MCF 10A (cell line): ENCODE measurements at regions not wholly inside any gene's neighbourhood (a gene's known extent, or its start where the extent isn't known, plus 50 kb on each side); places are given as distances from the start of the nearest gene placed in this dataset.
"Not testable (repeated sequence)": the region's sequence is repeated elsewhere in the genome, so short reads cannot be mapped to it uniquely, and the experiment has no call there.

Experiments
- BruUV-seq: library from RNA; stranded (reverse); fragments of 400-500 nt; replicated peaks from 2 replicates; lab custom pipeline; 2021; lab: Mats Ljungman, UMichigan
- CTCF ChIA-PET: fragments of 300-600 bp; sonication (Branson Sonifier 250); formaldehyde crosslinking; extraction: SDS; loops from one replicate; lab custom pipeline; 2021; ENCODE audit warnings: antibody characterized with exemption, inconsistent platforms; lab: Yijun Ruan, JAX
- POLR2A ChIA-PET: fragments of 300-600, 350-650 bp; sonication (Branson Sonifier 250); formaldehyde crosslinking; extraction: SDS; loops from one replicate; lab custom pipeline; 2020; ENCODE audit warnings: antibody characterized with exemption, inconsistent platforms; lab: Yijun Ruan, JAX
- DNase-seq: peaks from one replicate; pipeline ENCODE4 v3.0.0-alpha.2; 2018; ENCODE audit not compliant: unreplicated experiment
- H3K27ac Mint-ChIP-seq: one replicate; pipeline ENCODE4 v1.8.0; 2022; ENCODE audit warnings: mild to moderate bottlenecking, low read depth, mixed read lengths; ENCODE audit not compliant: unreplicated experiment
- H3K27me3 Mint-ChIP-seq: one replicate; pipeline ENCODE4 v1.8.0; 2022; ENCODE audit warnings: mixed read lengths; ENCODE audit not compliant: insufficient read depth, unreplicated experiment
- H3K36me3 Mint-ChIP-seq: one replicate; pipeline ENCODE4 v1.8.0; 2022; ENCODE audit warnings: mild to moderate bottlenecking, moderate library complexity, mixed read lengths; ENCODE audit not compliant: insufficient read depth, unreplicated experiment
- H3K4me1 Mint-ChIP-seq: one replicate; pipeline ENCODE4 v1.8.0; 2022; ENCODE audit warnings: mixed read lengths; ENCODE audit not compliant: insufficient read depth, unreplicated experiment
- H3K4me3 Mint-ChIP-seq: one replicate; pipeline ENCODE4 v1.8.0; 2022; ENCODE audit warnings: mild to moderate bottlenecking, moderate library complexity, mixed read lengths; ENCODE audit not compliant: unreplicated experiment
- H3K9me3 Mint-ChIP-seq: one replicate; pipeline ENCODE4 v1.8.0; 2022; ENCODE audit warnings: mixed read lengths; ENCODE audit not compliant: unreplicated experiment
- CTCF ChIP-seq: fragments of 200-600 bp; IDR thresholded peaks from one replicate; pipeline ENCODE4 v1.8.0; 2022; ENCODE audit warnings: antibody characterized with exemption, mild to moderate bottlenecking; ENCODE audit not compliant: unreplicated experiment
- intact Hi-C: fragments of 100-400 bp; cut with micrococcal nuclease; formaldehyde crosslinking; loops from 2 replicates; pipeline ENCODE4 v1.14.1; 2022

DNA sequence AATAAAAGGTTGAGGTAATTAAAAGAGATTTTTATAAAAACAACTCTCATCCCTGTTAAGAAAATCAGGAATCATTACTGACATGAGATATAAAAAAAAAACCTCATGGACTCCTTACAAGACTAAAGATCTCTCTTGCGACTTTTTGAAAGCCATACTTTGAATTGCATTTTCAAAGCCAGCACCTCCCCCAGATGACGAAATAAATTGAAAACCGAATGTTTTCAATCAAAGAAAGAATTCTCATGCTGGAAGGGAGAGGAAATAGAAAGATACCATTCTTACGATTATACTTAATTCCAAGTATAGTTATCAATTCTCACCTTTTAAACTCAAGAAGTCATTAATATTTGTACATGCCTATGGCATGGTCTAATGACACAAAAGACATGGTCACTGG is 452.3 kb downstream of the GJA1 start:
- Mint-ChIP-seq H3K9me3 (no peaks in the 10 kb centered on the region), H3K27me3 (no peaks in the 10 kb centered on the region), H3K4me3 (no peak overlapping the region), H3K36me3 (no peaks in the 10 kb centered on the region), H3K27ac (no peak overlapping the region), H3K4me1 (peaks cover 9% of the 10 kb centered on the region)
- TF ChIP-seq CTCF, result no peak
- no TSS peak for BruUV-seq
- intact Hi-C loops, result no loop called here
- CTCF ChIA-PET, result no interaction called here
- DNase-seq, result no peak
- POLR2A ChIA-PET, result no interaction called here

DNA sequence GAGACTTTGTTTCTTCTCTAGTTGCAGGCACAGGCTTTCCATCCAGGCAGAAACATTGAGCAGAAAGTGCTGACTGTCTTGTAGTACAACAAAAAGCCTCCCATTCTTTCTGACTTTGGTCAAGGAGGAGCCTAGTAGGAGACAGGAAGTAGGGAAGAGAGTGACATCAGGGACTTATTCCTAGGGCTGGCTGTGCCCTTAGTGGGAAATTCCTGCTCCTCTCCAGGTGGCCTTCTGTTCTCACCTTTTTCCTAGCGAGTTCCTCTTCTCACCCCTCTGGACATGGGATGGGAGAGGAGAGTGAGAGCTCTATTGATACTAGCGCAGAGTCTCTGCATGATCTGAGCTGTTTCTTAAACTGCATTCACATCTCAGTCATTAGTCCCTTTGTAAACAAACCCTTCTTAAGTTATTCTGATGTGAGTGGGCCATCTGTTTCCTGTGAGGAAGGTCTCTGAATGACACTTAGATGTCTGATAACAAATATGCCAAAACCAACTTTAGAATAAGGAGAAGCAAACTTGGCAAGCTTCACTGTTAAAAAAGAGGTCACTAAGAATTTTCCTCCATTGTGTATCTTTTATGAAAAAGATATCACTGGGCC is 455.0 kb downstream of the GJA1 start:
- intact Hi-C loops, result no loop called here

DNA sequence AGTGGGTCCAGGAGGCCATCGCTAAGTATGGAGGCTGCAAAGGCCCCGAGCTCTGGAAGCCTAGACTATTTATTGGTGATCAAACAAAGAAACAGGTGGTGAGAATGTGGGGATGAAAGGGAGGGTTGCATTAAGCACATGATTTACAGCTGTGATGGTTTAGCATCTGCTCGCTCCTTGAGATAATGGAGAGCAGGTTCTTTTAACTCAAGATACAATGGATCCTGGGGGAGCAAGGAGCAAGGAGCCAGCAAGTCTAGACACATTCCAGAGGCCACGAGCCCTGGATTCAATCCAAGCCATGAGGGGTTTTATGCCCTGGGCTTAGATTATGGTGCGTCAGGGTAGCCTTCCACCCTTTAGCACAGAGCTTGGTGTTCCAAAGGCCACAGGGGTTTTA is 460.3 kb downstream of the GJA1 start:
- BruUV-seq, H3K9me3 Mint-ChIP-seq, intact Hi-C loops, H3K27me3 Mint-ChIP-seq, H3K36me3 Mint-ChIP-seq, H3K4me3 Mint-ChIP-seq, DNase-seq: not testable (repeated sequence)
- ChIA-PET POLR2A (interaction anchor here (0.6 to 1.8 kb wide), 2 partner anchors 115 to 164 kb away, joined by 3 to 8 read pairs; no protein-coding TSS in a partner anchor), CTCF (interaction anchor here (0.5 to 0.6 kb wide), 3 partner anchors 24 to 393 kb away, joined by 3 read pairs; no protein-coding TSS in a partner anchor)
- H3K4me1 Mint-ChIP-seq, result peaks cover 15% of the 10 kb centered on the region
- peak overlapping the region; percentile 17 for H3K27ac Mint-ChIP-seq

More for the DNA sequence above, 455.0 kb downstream of the GJA1 start:
- Mint-ChIP-seq H3K36me3 (no peaks in the 10 kb centered on the region), H3K27me3 (no peaks in the 10 kb centered on the region), H3K4me3 (no peak overlapping the region), H3K27ac (no peak overlapping the region), H3K4me1 (peaks cover 7% of the 10 kb centered on the region), H3K9me3 (no peaks in the 10 kb centered on the region)
- BruUV-seq, result no TSS peak
- no peak for TF ChIP-seq CTCF
- ChIA-PET POLR2A (no interaction called here), CTCF (no interaction called here)
- no peak for DNase-seq

GRCh38 chr6:121896363-121896762 is 460.9 kb downstream of the GJA1 start:
- Mint-ChIP-seq H3K4me3 (no peak overlapping the region), H3K27me3 (no peaks in the 10 kb centered on the region), H3K4me1 (peaks cover 15% of the 10 kb centered on the region), H3K9me3 (no peaks in the 10 kb centered on the region), H3K27ac (no peak overlapping the region), H3K36me3 (no peaks in the 10 kb centered on the region)
- DNase-seq, result no peak
- CTCF ChIA-PET, result interaction anchor here (0.6 kb wide), 1 partner anchor 551 kb away, joined by 3 read pairs; no protein-coding TSS in a partner anchor
- TF ChIP-seq CTCF, result no peak
- intact Hi-C loops, result no loop called here
- POLR2A ChIA-PET, result interaction anchor here (0.6 to 1.8 kb wide), 5 partner anchors 22 to 165 kb away, joined by 3 to 8 read pairs (median 4); no protein-coding TSS in a partner anchor
- BruUV-seq, result no TSS peak
